Esophagus muscularis mucosa (tissue), 4 donors: ENCODE measurements at regions not wholly inside any gene's neighbourhood (a gene's known extent, or its start where the extent isn't known, plus 50 kb on each side); places are given as distances from the start of the nearest gene placed in this dataset.

Source experiments
- CTCF ChIP-seq, 3 experiments: fragments of 200-600 bp in 2 of 3; fragments of 450-650 bp in 1 of 3; sonication (generic) in 2 of 3; IDR thresholded peaks; one replicate each; pipeline ENCODE4 v1.5.1; 2017 to 2019; ENCODE audit warnings: antibody characterized with exemption in 3 of 3, mild to moderate bottlenecking in 2 of 3, moderate library complexity in 1 of 3
- EP300 ChIP-seq: sonication (generic); formaldehyde crosslinking; IDR thresholded peaks from one replicate; pipeline ENCODE4 v1.6.1; 2017; ENCODE audit warnings: antibody characterized with exemption
- POLR2A ChIP-seq: fragments of 450-650 bp; IDR thresholded peaks from one replicate; pipeline ENCODE4 v1.6.1; 2017; ENCODE audit warnings: antibody characterized with exemption, moderate library complexity, mild to moderate bottlenecking, low read depth
- POLR2AphosphoS5 ChIP-seq, 2 donors: sonication (generic); formaldehyde crosslinking; IDR thresholded peaks; one replicate each; pipeline ENCODE4 v1.6.1; 2017; ENCODE audit warnings: antibody characterized with exemption in 2 of 2

- no peak for TF ChIP-seq CTCF (IDR thresholded peaks at IDR 0.05)
- no peak for TF ChIP-seq POLR2A
- no peak for TF ChIP-seq POLR2AphosphoS5 (IDR thresholded peaks at IDR 0.05)
- no peak for TF ChIP-seq EP300
Measured at GRCh38 chr4:22014222-22014741, 65.7 kb upstream of the KCNIP4 start.
